ENCODE measurements at regions not wholly inside any gene's neighbourhood (a gene's known extent, or its start where the extent isn't known, plus 50 kb on each side); places are given as distances from the start of the nearest gene placed in this dataset.
"Not testable (repeated sequence)": the region's sequence is repeated elsewhere in the genome, so short reads cannot be mapped to it uniquely, and the experiment has no call there.

GRCh38 chr21:5013455-5014304 lies 5507.7 kb upstream of the TPTE start:
- DNase-seq (ENCODE audit: extremely low read depth, low read depth) = not testable (repeated sequence)

- not testable (repeated sequence) for DNase-seq (ENCODE audit: extremely low read depth, low read depth)
These were observed 5506.2 kb upstream of the TPTE start for GRCh38 chr21:5015187-5015586.

- DNase-seq (ENCODE audit: extremely low read depth, low read depth) = not testable (repeated sequence)
These were observed 5502.3 kb upstream of the TPTE start for GRCh38 chr21:5019120-5019519.

GRCh38 chr21:5021815-5022214 lies 5499.6 kb upstream of the TPTE start:
- not testable (repeated sequence) for DNase-seq (ENCODE audit: extremely low read depth, low read depth)

- not testable (repeated sequence) for DNase-seq (ENCODE audit: extremely low read depth, low read depth)
These were observed 5499.1 kb upstream of the TPTE start for GRCh38 chr21:5022254-5022653.

GRCh38 chr21:5022748-5023147 lies 5498.6 kb upstream of the TPTE start:
- DNase-seq (ENCODE audit: extremely low read depth, low read depth) = not testable (repeated sequence)

- not testable (repeated sequence) for DNase-seq (ENCODE audit: extremely low read depth, low read depth)
These were observed 5486.2 kb upstream of the TPTE start for GRCh38 chr21:5035147-5035546.

- not testable (repeated sequence) for DNase-seq (ENCODE audit: extremely low read depth, low read depth)
These were observed 5485.8 kb upstream of the TPTE start for GRCh38 chr21:5035587-5035986.

GRCh38 chr21:5037606-5038331 lies 5483.6 kb upstream of the TPTE start:
- not testable (repeated sequence) for DNase-seq (ENCODE audit: extremely low read depth, low read depth)

- not testable (repeated sequence) for DNase-seq (ENCODE audit: extremely low read depth, low read depth)
These were observed 5481.5 kb upstream of the TPTE start for GRCh38 chr21:5039926-5040325.

GRCh38 chr21:5042583-5042982 lies 5478.8 kb upstream of the TPTE start:
- DNase-seq (ENCODE audit: extremely low read depth, low read depth) = not testable (repeated sequence)

GRCh38 chr21:5044812-5045211 lies 5476.6 kb upstream of the TPTE start:
- DNase-seq (ENCODE audit: extremely low read depth, low read depth) = not testable (repeated sequence)

GRCh38 chr21:5051303-5052018 lies 5469.9 kb upstream of the TPTE start:
- not testable (repeated sequence) for DNase-seq (ENCODE audit: extremely low read depth, low read depth)

- not testable (repeated sequence) for DNase-seq (ENCODE audit: extremely low read depth, low read depth)
These were observed 5466.2 kb upstream of the TPTE start for GRCh38 chr21:5055027-5055754.

- not testable (repeated sequence) for DNase-seq (ENCODE audit: extremely low read depth, low read depth)
These were observed 5465.1 kb upstream of the TPTE start for GRCh38 chr21:5055996-5056962.

- DNase-seq (ENCODE audit: extremely low read depth, low read depth) = not testable (repeated sequence)
These were observed 5464.3 kb upstream of the TPTE start for GRCh38 chr21:5057077-5057476.

- not testable (repeated sequence) for DNase-seq (ENCODE audit: extremely low read depth, low read depth)
These were observed 5460.9 kb upstream of the TPTE start for GRCh38 chr21:5060364-5061083.

GRCh38 chr21:5064581-5065142 lies 5456.7 kb upstream of the TPTE start:
- not testable (repeated sequence) for DNase-seq (ENCODE audit: extremely low read depth, low read depth)

Data from AG09319 (cell line).